Fibroblast of villous mesenchyme (primary cell): ENCODE measurements at regions not wholly inside any gene's neighbourhood (a gene's known extent, or its start where the extent isn't known, plus 50 kb on each side); places are given as distances from the start of the nearest gene placed in this dataset.

Source experiments
- DNase-seq: peaks from one replicate; pipeline ENCODE4 v3.0.0-alpha.2; 2010; ENCODE audit warnings: low read depth
- H3K4me3 ChIP-seq: 2 replicates; pipeline ENCODE4 v1.5.1; 2011; ENCODE audit warnings: low read depth, mild to moderate bottlenecking, low read length
- TF ChIP-seq, protein P1 (sequence below): IDR thresholded peaks from 2 replicates; pipeline ENCODE4 v1.5.1; 2012; ENCODE audit warnings: low read depth, mild to moderate bottlenecking, low read length; ENCODE audit not compliant: insufficient read depth

DNA sequence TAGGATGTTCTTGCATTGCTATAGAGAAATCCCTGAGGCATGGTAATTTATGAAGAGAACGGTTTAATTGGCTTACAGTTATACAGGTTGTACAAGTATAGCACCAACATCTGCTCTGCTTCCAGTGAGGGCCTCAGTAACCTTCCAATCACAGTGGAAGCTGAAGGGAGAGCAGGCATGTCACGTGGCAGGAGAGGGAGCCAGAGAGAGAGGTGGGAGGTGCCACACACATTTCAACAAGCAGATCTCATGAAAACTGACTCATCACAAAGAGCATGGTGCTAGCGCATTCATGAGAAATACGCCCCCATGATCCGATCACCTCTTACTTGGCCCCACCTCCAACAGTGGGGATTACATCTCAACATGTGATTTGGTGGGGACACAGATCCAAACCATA lies 871.2 kb downstream of the TFAP2A start:
- no peak overlapping the region for H3K4me3 ChIP-seq
- DNase-seq = no peak
- TF ChIP-seq, protein P1, sequence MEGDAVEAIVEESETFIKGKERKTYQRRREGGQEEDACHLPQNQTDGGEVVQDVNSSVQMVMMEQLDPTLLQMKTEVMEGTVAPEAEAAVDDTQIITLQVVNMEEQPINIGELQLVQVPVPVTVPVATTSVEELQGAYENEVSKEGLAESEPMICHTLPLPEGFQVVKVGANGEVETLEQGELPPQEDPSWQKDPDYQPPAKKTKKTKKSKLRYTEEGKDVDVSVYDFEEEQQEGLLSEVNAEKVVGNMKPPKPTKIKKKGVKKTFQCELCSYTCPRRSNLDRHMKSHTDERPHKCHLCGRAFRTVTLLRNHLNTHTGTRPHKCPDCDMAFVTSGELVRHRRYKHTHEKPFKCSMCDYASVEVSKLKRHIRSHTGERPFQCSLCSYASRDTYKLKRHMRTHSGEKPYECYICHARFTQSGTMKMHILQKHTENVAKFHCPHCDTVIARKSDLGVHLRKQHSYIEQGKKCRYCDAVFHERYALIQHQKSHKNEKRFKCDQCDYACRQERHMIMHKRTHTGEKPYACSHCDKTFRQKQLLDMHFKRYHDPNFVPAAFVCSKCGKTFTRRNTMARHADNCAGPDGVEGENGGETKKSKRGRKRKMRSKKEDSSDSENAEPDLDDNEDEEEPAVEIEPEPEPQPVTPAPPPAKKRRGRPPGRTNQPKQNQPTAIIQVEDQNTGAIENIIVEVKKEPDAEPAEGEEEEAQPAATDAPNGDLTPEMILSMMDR = no peak

DNA sequence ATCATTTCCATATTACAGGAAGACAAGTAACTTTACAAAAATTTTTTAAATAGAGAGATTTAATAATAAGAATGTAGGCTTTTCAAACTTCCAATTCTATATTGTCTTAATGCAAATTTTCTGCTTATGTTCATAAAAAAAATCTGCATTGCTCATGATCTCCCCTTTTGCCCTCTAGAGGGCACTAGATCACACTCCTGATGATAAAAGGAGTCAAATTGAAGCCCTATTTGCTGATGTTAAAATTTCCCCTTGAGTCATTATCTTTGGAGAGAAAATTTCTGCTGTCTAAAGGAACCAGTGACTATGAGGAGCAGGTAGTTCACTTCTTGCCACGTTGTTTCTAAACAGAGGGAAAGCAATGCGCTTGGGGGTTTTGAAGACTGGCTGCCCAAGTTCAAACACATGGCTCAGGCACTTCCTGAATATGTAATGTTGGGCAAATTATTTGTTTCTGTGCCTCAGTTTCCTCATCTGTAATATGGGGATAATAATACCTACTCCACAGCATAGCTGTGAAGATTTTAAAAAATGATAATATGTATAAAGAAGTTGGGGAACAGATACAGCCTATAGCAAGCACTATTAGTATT lies 874.2 kb downstream of the TFAP2A start:
- DNase-seq = peak; percentile 57
- TF ChIP-seq, protein P1 = peak; percentile 67

DNA sequence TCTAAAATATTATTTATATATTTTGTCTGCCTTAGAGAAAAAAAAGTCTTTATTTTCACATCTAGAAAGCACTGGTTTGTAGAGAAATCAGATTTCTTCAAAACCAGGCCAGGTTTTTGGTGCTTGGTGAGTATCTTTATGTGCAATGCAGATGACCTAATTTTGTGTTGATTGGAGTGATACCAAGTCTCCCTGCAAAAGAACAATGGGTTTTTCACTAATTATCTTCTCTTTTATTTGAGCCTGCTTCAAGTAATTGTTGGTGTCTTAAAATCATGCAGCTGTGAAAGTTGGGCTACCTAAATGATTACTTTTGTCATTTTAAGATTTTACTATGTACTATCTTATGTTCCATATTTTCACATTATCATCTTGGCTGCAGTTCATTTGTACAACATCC lies 874.7 kb downstream of the TFAP2A start:
- TF ChIP-seq, protein P1 = no peak
- no peak for DNase-seq
- no peak overlapping the region for H3K4me3 ChIP-seq

More for the DNA sequence above, 874.2 kb downstream of the TFAP2A start:
- H3K4me3 ChIP-seq = no peak overlapping the region

DNA sequence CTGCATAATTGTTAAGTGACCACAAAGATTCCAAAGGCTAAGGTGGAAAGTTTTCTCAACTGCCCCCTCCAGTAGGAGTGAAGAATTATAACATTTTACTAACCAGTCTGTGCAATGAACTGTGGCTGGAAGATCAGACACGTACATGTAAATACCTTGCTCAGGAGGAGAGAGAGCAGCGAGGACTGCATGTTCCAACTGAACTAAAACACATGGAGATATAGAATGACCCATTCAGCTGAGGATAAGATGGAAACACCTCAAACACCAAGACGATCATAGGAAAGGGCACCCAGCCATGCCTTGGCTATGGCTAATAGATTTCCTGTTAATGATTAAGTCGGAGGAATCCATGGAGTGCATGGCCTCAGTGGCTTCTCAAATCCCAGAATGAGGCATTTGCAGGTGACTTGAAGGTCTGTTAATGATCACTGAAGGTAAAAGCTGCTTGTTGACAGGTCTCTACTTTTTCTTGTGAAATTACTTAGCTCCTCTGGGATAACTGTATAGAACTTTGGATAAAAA lies 875.6 kb downstream of the TFAP2A start:
- TF ChIP-seq, protein P1 = no peak
- H3K4me3 ChIP-seq = no peak overlapping the region
- DNase-seq = no peak

DNA sequence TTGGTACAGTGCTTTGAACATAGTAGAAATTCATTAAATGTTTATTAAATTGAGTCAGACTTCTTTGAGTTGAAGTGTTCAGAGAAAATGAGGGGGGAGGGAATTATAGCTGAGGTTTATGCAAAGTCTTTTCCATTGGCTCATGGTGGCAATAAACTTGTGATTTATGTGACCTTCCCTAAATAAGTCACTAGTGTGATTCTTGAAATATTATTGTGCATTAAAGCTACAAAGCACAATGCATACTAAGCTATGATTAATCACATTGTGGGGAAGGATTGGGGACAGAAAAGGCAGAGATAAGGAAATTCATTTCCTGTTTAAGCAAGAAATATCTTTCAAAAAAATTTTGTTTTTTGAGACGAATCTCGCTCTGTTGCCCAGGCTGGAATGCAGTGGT lies 877.5 kb downstream of the TFAP2A start:
- TF ChIP-seq, protein P1 = no peak
- no peak overlapping the region for H3K4me3 ChIP-seq
- peak; percentile 47 for DNase-seq

DNA sequence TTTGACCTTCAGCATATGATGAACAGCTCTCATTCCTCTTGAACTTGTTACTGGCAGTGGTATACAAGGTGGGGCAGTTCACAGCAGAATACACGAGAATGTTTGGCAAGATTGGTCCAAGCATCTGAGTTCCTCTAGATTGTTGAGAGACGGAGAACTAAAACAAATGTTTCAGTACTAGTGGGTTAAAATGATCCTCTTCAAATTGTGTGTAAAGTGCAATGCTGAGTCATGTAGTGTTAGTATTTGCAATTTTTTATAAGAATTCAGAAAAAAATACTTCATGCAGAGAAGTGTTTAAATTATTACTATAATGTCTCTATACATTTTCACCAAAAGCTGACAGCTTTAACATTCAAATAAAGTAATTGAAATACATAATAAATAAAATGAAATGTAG lies 879.8 kb downstream of the TFAP2A start:
- H3K4me3 ChIP-seq = no peak overlapping the region
- no peak for DNase-seq
- TF ChIP-seq, protein P1 = no peak
